DND-41 (cell line): ENCODE measurements at regions not wholly inside any gene's neighbourhood (a gene's known extent, or its start where the extent isn't known, plus 50 kb on each side); places are given as distances from the start of the nearest gene placed in this dataset.
A peak's percentile ranks its signal among the peaks of the same experiment; 100 is the strongest.

Experiments used
- ATAC-seq: fragments of 200-7000 bp; cut with Tn5 transposase; 3 replicates; pipeline ENCODE4 v1.9.1; 2021; ENCODE audit warnings: low read depth; ENCODE audit not compliant: insufficient read depth
- DNase-seq: peaks from one replicate; pipeline ENCODE4 v3.0.0-alpha.2; 2020
- H2AFZ ChIP-seq: 2 replicates; pipeline ENCODE4 v1.6.0; 2012; ENCODE audit warnings: low read depth, low read length
- H3K27ac ChIP-seq: 2 replicates; pipeline ENCODE4 v1.5.1; 2012; ENCODE audit warnings: low read length, inconsistent platforms
- H3K27me3 ChIP-seq: fragments of 200-600 bp; sonication (generic); 2 replicates; pipeline ENCODE4 v1.6.0; 2012; ENCODE audit warnings: low read length, mild to moderate bottlenecking, inconsistent platforms; ENCODE audit not compliant: insufficient read depth, poor library complexity
- H3K36me3 ChIP-seq: 2 replicates; pipeline ENCODE4 v1.5.1; 2012; ENCODE audit warnings: low read length, inconsistent platforms; ENCODE audit not compliant: insufficient read depth
- H3K4me1 ChIP-seq: 2 replicates; pipeline ENCODE4 v1.5.1; 2012; ENCODE audit warnings: mild to moderate bottlenecking, low read length; ENCODE audit not compliant: insufficient read depth
- H3K4me2 ChIP-seq: 2 replicates; pipeline ENCODE4 v1.6.0; 2012; ENCODE audit warnings: mild to moderate bottlenecking, moderate library complexity, low read length, inconsistent platforms; ENCODE audit not compliant: insufficient read depth
- H3K4me3 ChIP-seq, 2 experiments: fragments of 200-600 bp in 1 of 2; shearing (Covaris generic) in 1 of 2; 2 replicates each; pipeline ENCODE4 v1.5.1; 2012 to 2016; ENCODE audit warnings: inconsistent platforms in 2 of 2, low read length in 2 of 2, mild to moderate bottlenecking in 2 of 2, low read depth in 1 of 2, moderate library complexity in 1 of 2
- H3K79me2 ChIP-seq: 2 replicates; pipeline ENCODE4 v1.6.0; 2012; ENCODE audit warnings: low read length, inconsistent platforms; ENCODE audit not compliant: insufficient read depth
- H3K9ac ChIP-seq: 2 replicates; pipeline ENCODE4 v1.6.0; 2012; ENCODE audit warnings: low read depth, mild to moderate bottlenecking, inconsistent platforms, low read length, moderate library complexity
- H3K9me3 ChIP-seq: 2 replicates; pipeline ENCODE4 v1.5.1; 2012; ENCODE audit warnings: low read length, moderate library complexity, mild to moderate bottlenecking, inconsistent platforms; ENCODE audit not compliant: insufficient read depth, severe bottlenecking
- H4K20me1 ChIP-seq: 2 replicates; pipeline ENCODE4 v1.6.0; 2012; ENCODE audit warnings: low read length; ENCODE audit not compliant: insufficient read depth
- CTCF ChIP-seq: IDR thresholded peaks from 2 replicates; pipeline ENCODE4 v1.5.1; 2012; ENCODE audit warnings: borderline replicate concordance, low read length, moderate library complexity, mild to moderate bottlenecking; ENCODE audit not compliant: poor library complexity, severe bottlenecking; ENCODE audit errors: extremely low read depth
- EZH2 ChIP-seq: IDR thresholded peaks from 3 replicates; pipeline ENCODE4 v1.6.1; 2012; ENCODE audit warnings: borderline replicate concordance, low read depth, mild to moderate bottlenecking, moderate library complexity, low read length, inconsistent platforms; ENCODE audit not compliant: severe bottlenecking

- Histone ChIP-seq H3K27me3 (no peaks in the 10 kb centered on the region), H3K4me2 (no peak overlapping the region), H3K4me3 (no peak overlapping the region), H3K27ac (no peak overlapping the region), H3K79me2 (no peaks in the 10 kb centered on the region), H3K9me3 (no peaks in the 10 kb centered on the region), H3K9ac (no peak overlapping the region), H2AFZ (no peak overlapping the region), H4K20me1 (no peaks in the 10 kb centered on the region), H3K36me3 (no peaks in the 10 kb centered on the region), H3K4me1 (no peaks in the 10 kb centered on the region)
- DNase-seq (no peak), ATAC-seq (no peak)
- TF ChIP-seq EZH2 (no peak), CTCF (no peak)
Measured at GRCh38 chr15:46309914-46310313, 675.1 kb downstream of the SQOR start.

DNA sequence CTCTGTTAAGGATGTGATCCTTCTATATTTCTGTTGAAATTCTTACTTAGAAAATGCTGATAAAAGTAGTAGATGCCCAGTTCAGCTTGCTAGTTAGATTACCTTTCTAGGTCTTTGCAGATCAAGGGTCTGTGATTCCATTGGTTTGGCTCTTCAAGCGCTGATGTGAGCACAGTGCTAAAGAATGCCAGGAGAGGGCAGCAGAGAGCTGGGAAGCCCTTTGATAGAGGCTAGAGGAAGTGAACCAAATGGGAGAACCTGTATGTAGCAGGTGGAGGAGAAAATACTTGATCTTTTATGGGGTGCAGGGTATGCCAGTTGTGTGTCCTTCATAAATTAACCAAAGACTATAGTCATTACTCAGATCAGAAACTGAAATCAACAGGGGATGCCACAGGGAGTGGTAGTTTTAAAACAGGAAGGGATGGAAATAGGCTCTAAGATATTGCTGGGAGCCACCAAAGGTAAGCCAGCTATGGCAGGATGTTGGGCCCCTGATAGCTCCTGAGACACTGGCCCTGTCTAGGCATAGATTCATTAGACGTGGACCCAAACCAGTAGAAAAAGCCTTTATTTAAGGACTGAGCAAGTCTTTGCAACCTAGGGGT, 677.4 kb downstream of the SQOR start:
- H3K9me3 ChIP-seq: no peaks in the 10 kb centered on the region
- ATAC-seq: peak; percentile 88
- no peaks in the 10 kb centered on the region for H3K79me2 ChIP-seq
- no peak overlapping the region for H3K27ac ChIP-seq
- TF ChIP-seq EZH2: no peak
- peak; percentile 88 for TF ChIP-seq CTCF
- no peaks in the 10 kb centered on the region for H3K36me3 ChIP-seq
- H3K9ac ChIP-seq: no peak overlapping the region
- H3K4me3 ChIP-seq: no peak overlapping the region
- peak; percentile 64 for DNase-seq
- H3K4me1 ChIP-seq: no peaks in the 10 kb centered on the region
- H4K20me1 ChIP-seq: no peaks in the 10 kb centered on the region
- H3K4me2 ChIP-seq: no peak overlapping the region
- no peaks in the 10 kb centered on the region for H3K27me3 ChIP-seq
- H2AFZ ChIP-seq: no peak overlapping the region; the same call in 1 of the 2 replicates

- H3K9ac ChIP-seq: no peak overlapping the region
- H3K27ac ChIP-seq: no peak overlapping the region
- no peak for ATAC-seq
- H3K4me1 ChIP-seq: no peaks in the 10 kb centered on the region
- no peak overlapping the region for H2AFZ ChIP-seq
- no peak for TF ChIP-seq CTCF
- no peak for TF ChIP-seq EZH2
- no peaks in the 10 kb centered on the region for H3K36me3 ChIP-seq
- H3K79me2 ChIP-seq: no peaks in the 10 kb centered on the region
- H3K27me3 ChIP-seq: no peaks in the 10 kb centered on the region
- no peaks in the 10 kb centered on the region for H4K20me1 ChIP-seq
- no peak overlapping the region for H3K4me2 ChIP-seq
- no peak overlapping the region for H3K4me3 ChIP-seq
- no peak for DNase-seq
- no peaks in the 10 kb centered on the region for H3K9me3 ChIP-seq
Measured at GRCh38 chr15:46315434-46315833, 680.6 kb downstream of the SQOR start.

- Histone ChIP-seq H2AFZ (no peak overlapping the region), H4K20me1 (no peaks in the 10 kb centered on the region), H3K4me1 (no peaks in the 10 kb centered on the region), H3K36me3 (no peaks in the 10 kb centered on the region), H3K4me3 (no peak overlapping the region), H3K27ac (no peak overlapping the region), H3K4me2 (no peak overlapping the region), H3K9me3 (no peaks in the 10 kb centered on the region), H3K9ac (no peak overlapping the region), H3K79me2 (no peaks in the 10 kb centered on the region), H3K27me3 (no peaks in the 10 kb centered on the region)
- no peak for TF ChIP-seq EZH2
- DNase-seq (no peak), ATAC-seq (no peak)
Measured at GRCh38 chr15:46316024-46316423, 681.2 kb downstream of the SQOR start.
